ENCODE measurements at regions not wholly inside any gene's neighbourhood (a gene's known extent, or its start where the extent isn't known, plus 50 kb on each side); places are given as distances from the start of the nearest gene placed in this dataset.

DNA sequence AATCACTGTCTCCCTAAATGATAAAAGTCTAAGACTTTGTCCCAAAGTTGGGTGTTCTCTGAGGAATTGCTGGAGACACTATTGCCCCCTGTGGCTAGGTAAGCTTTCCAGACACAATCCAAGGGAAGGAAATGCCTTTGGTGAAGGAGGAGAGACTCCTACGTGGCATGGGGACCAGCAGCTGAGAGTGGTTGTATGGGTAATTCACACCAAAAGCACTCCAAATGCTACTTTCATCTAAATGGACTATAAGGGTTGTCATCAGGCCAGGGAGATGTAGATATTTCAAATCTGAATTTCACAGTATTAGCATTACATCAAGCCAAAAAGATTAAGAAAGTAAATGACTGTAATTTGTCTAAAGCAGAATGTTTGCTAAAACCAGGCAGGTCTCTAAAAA lies 400.8 kb upstream of the THBS1 start:
- DNase-seq (ENCODE audit: low spot score) = no peak
- no peaks in the 10 kb centered on the region for H3K36me3 ChIP-seq (ENCODE audit: insufficient read depth, low read length, poor library complexity, severe bottlenecking)
- H3K9me3 ChIP-seq (ENCODE audit: low read depth, low read length, poor library complexity, severe bottlenecking) = no peaks in the 10 kb centered on the region
- intact Hi-C loops (cut with micrococcal nuclease; ENCODE audit: unreplicated experiment) = no loop called here
- H3K4me3 ChIP-seq (ENCODE audit: low read depth, low read length, poor library complexity, severe bottlenecking) = no peak overlapping the region
- CTCF ChIA-PET = no interaction called here
- H3K4me1 ChIP-seq (ENCODE audit: insufficient read depth, low read length, poor library complexity, severe bottlenecking) = no peaks in the 10 kb centered on the region
- no TSS peak for BruUV-seq (replicated peaks)
- TF ChIP-seq EZH2 (IDR thresholded peaks at IDR 0.05; ENCODE audit: borderline replicate concordance, low read depth, low read length, poor library complexity, severe bottlenecking) = no peak
- TF ChIP-seq, protein P1, sequence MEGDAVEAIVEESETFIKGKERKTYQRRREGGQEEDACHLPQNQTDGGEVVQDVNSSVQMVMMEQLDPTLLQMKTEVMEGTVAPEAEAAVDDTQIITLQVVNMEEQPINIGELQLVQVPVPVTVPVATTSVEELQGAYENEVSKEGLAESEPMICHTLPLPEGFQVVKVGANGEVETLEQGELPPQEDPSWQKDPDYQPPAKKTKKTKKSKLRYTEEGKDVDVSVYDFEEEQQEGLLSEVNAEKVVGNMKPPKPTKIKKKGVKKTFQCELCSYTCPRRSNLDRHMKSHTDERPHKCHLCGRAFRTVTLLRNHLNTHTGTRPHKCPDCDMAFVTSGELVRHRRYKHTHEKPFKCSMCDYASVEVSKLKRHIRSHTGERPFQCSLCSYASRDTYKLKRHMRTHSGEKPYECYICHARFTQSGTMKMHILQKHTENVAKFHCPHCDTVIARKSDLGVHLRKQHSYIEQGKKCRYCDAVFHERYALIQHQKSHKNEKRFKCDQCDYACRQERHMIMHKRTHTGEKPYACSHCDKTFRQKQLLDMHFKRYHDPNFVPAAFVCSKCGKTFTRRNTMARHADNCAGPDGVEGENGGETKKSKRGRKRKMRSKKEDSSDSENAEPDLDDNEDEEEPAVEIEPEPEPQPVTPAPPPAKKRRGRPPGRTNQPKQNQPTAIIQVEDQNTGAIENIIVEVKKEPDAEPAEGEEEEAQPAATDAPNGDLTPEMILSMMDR (conservative IDR thresholded peaks at IDR 0.05; ENCODE audit: low read depth, low read length) = no peak
- peaks cover 18% of the 10 kb centered on the region for H3K27me3 ChIP-seq (replicated peaks; ENCODE audit: insufficient read depth, low read depth, low read length, poor library complexity)
- POLR2A ChIA-PET (ENCODE audit: low non-redundant PET) = no interaction called here
- H3K27ac ChIP-seq (ENCODE audit: low read depth, low read length, poor library complexity, severe bottlenecking) = no peak overlapping the region

DNA sequence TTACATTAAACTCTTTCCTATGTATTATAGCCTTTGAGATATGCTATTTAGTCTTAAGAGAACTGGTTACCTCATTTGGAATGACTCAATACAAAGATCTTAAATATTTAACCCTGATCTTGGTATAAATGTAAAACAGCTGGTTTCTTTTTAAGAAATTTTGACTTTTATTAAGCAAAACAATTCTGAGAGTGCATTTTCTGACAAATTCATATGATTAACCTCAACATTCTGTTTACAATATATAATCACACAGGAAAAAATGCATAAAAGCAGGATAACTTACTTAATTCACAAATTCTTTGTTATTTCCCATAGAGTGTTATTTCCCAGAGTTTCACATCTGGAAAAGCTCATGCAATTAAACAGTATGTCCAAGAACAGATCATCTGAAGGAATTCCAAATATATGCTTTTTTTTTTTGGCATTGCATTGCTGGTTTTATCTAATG lies 400.4 kb upstream of the THBS1 start:
- no TSS peak for BruUV-seq (replicated peaks)
- no peak overlapping the region for H3K27ac ChIP-seq (ENCODE audit: low read depth, low read length, poor library complexity, severe bottlenecking)
- no peaks in the 10 kb centered on the region for H3K36me3 ChIP-seq (ENCODE audit: insufficient read depth, low read length, poor library complexity, severe bottlenecking)
- intact Hi-C loops (cut with micrococcal nuclease; ENCODE audit: unreplicated experiment) = no loop called here
- TF ChIP-seq, protein P1 (conservative IDR thresholded peaks at IDR 0.05; ENCODE audit: low read depth, low read length) = no peak
- no peak for TF ChIP-seq EZH2 (IDR thresholded peaks at IDR 0.05; ENCODE audit: borderline replicate concordance, low read depth, low read length, poor library complexity, severe bottlenecking)
- CTCF ChIA-PET = no interaction called here
- H3K27me3 ChIP-seq (replicated peaks; ENCODE audit: insufficient read depth, low read depth, low read length, poor library complexity) = peaks cover 20% of the 10 kb centered on the region
- no peaks in the 10 kb centered on the region for H3K4me1 ChIP-seq (ENCODE audit: insufficient read depth, low read length, poor library complexity, severe bottlenecking)
- POLR2A ChIA-PET (ENCODE audit: low non-redundant PET) = no interaction called here
- H3K9me3 ChIP-seq (ENCODE audit: low read depth, low read length, poor library complexity, severe bottlenecking) = no peaks in the 10 kb centered on the region
- DNase-seq (ENCODE audit: low spot score) = no peak
- H3K4me3 ChIP-seq (ENCODE audit: low read depth, low read length, poor library complexity, severe bottlenecking) = no peak overlapping the region

DNA sequence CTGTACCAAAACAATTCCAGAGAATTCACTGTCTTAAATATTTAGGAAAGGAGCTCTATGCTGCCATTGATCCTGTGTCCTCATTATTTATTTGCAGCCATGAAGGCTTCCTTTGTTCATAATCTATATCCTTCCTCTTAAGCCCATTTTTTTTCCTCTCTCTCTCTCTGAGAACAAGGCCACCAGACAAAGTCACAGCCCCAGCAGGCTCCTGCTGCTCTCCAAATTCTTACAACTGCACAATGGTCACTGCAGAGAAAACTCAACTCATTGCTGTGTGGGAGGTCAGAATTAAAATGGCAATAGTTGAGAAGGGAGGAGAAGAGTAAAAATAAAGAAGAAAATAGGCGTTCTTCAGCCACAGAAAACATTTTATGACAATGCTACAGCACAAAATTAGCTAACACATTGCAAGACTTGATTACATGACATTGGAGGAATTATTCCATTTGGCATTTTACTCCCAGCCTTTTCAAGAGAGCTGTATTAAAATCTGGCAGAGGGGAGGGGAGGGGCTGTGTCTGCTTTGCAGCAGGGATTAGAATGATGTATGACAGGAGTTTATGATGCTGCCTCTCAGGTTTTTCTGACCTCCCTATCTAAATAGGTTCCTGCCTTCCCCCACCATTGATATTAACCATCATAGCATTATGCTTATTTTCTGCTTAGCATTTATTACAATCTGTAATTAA lies 399.7 kb upstream of the THBS1 start:
- peaks cover 24% of the 10 kb centered on the region for H3K27me3 ChIP-seq (replicated peaks; ENCODE audit: insufficient read depth, low read depth, low read length, poor library complexity)
- H3K9me3 ChIP-seq (ENCODE audit: low read depth, low read length, poor library complexity, severe bottlenecking) = no peaks in the 10 kb centered on the region
- intact Hi-C loops (cut with micrococcal nuclease; ENCODE audit: unreplicated experiment) = no loop called here
- BruUV-seq (replicated peaks) = no TSS peak
- no peaks in the 10 kb centered on the region for H3K36me3 ChIP-seq (ENCODE audit: insufficient read depth, low read length, poor library complexity, severe bottlenecking)
- no peaks in the 10 kb centered on the region for H3K4me1 ChIP-seq (ENCODE audit: insufficient read depth, low read length, poor library complexity, severe bottlenecking)
- ChIA-PET CTCF (no interaction called here), POLR2A (ENCODE audit: low non-redundant PET) (no interaction called here)
- H3K4me3 ChIP-seq (ENCODE audit: low read depth, low read length, poor library complexity, severe bottlenecking) = no peak overlapping the region
- no peak overlapping the region for H3K27ac ChIP-seq (ENCODE audit: low read depth, low read length, poor library complexity, severe bottlenecking)
- TF ChIP-seq, protein P1 (conservative IDR thresholded peaks at IDR 0.05; ENCODE audit: low read depth, low read length) = no peak
- no peak for TF ChIP-seq EZH2 (IDR thresholded peaks at IDR 0.05; ENCODE audit: borderline replicate concordance, low read depth, low read length, poor library complexity, severe bottlenecking)
- no peak for DNase-seq (ENCODE audit: low spot score)
